ENCODE measurements at regions not wholly inside any gene's neighbourhood (a gene's known extent, or its start where the extent isn't known, plus 50 kb on each side); places are given as distances from the start of the nearest gene placed in this dataset.

GRCh38 chr6:28693033-28693750, 167.5 kb downstream of the GPX5 start:
- no peak for TF ChIP-seq EZH2 (IDR thresholded peaks at IDR 0.05; ENCODE audit: insufficient read depth, poor library complexity, severe bottlenecking)
- 0 out of 2 replicates have a peak, but pooled peaks have one; percentile 25 for TF ChIP-seq EZH2phosphoT487 (IDR thresholded peaks at IDR 0.05; ENCODE audit: insufficient read depth, low read depth)

Data from GM23248 (cell line).